ENCODE measurements at regions not wholly inside any gene's neighbourhood (a gene's known extent, or its start where the extent isn't known, plus 50 kb on each side); places are given as distances from the start of the nearest gene placed in this dataset.

- H3K4me3 Mint-ChIP-seq (ENCODE audit: unreplicated experiment), result no peak overlapping the region
- H3K27me3 Mint-ChIP-seq (ENCODE audit: low read depth, unreplicated experiment), result no peaks in the 10 kb centered on the region
- no peaks in the 10 kb centered on the region for H3K9me3 ChIP-seq (ENCODE audit: insufficient read depth, low read depth, low read length)
Observed at GRCh38 chr3:31350307-31350706, 182.4 kb upstream of the STT3B start.

DNA sequence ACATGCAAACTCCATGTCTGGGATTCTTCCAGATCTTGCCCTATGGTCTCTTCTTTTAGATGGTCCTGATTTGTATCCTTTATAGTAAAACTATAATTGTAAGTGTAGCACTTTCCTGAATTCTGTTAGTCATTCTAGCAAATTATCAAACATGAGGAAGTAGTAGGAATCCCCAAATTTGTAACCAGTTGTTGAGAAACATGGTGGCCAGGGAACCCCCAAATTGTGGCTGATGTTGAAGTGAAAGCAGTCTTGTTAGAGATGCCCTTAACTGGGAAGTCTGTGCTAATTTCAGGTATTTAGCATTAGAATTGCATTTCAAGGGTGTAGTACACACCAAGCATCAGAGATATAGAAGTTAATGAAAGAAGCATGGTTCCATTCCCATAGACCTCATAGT, 180.4 kb upstream of the STT3B start:
- no peaks in the 10 kb centered on the region for H3K9me3 ChIP-seq (ENCODE audit: insufficient read depth, low read depth, low read length)
- DNase-seq (ENCODE audit: low read depth), result no peak
- H3K4me1 ChIP-seq (ENCODE audit: insufficient read depth, low read length), result no peaks in the 10 kb centered on the region
- H3K4me1 Mint-ChIP-seq (ENCODE audit: low read depth, unreplicated experiment), result no peaks in the 10 kb centered on the region
- H3K9me3 Mint-ChIP-seq (ENCODE audit: unreplicated experiment), result no peaks in the 10 kb centered on the region
- no peak overlapping the region for H3K27ac Mint-ChIP-seq (ENCODE audit: unreplicated experiment)
- no peaks in the 10 kb centered on the region for H3K36me3 Mint-ChIP-seq (ENCODE audit: low read depth, unreplicated experiment)
- H3K79me2 ChIP-seq (ENCODE audit: insufficient read depth, low read length), result no peaks in the 10 kb centered on the region
- H3K4me3 ChIP-seq (ENCODE audit: insufficient read depth, low read depth, low read length), result no peak overlapping the region
- H3K27ac ChIP-seq (ENCODE audit: low read depth, low read length), result no peak overlapping the region
- no peaks in the 10 kb centered on the region for H4K20me1 ChIP-seq (ENCODE audit: insufficient read depth, low read length)
- no peaks in the 10 kb centered on the region for H3K27me3 ChIP-seq (ENCODE audit: insufficient read depth, low read length)
- H2AFZ ChIP-seq (ENCODE audit: low read depth, low read length), result no peak overlapping the region
- H3K4me3 Mint-ChIP-seq (ENCODE audit: unreplicated experiment), result no peak overlapping the region
- no peak overlapping the region for H3K4me2 ChIP-seq (ENCODE audit: low read length)
- H3K9ac ChIP-seq (ENCODE audit: low read length), result no peak overlapping the region
- H3K36me3 ChIP-seq (ENCODE audit: insufficient read depth, low read length), result no peaks in the 10 kb centered on the region
- TF ChIP-seq EZH2 (IDR thresholded peaks at IDR 0.05; ENCODE audit: insufficient read depth, low read length), result no peak
- TF ChIP-seq, protein P1, sequence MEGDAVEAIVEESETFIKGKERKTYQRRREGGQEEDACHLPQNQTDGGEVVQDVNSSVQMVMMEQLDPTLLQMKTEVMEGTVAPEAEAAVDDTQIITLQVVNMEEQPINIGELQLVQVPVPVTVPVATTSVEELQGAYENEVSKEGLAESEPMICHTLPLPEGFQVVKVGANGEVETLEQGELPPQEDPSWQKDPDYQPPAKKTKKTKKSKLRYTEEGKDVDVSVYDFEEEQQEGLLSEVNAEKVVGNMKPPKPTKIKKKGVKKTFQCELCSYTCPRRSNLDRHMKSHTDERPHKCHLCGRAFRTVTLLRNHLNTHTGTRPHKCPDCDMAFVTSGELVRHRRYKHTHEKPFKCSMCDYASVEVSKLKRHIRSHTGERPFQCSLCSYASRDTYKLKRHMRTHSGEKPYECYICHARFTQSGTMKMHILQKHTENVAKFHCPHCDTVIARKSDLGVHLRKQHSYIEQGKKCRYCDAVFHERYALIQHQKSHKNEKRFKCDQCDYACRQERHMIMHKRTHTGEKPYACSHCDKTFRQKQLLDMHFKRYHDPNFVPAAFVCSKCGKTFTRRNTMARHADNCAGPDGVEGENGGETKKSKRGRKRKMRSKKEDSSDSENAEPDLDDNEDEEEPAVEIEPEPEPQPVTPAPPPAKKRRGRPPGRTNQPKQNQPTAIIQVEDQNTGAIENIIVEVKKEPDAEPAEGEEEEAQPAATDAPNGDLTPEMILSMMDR (IDR thresholded peaks at IDR 0.05; ENCODE audit: insufficient read depth, low read depth, low read length), result no peak
- H3K27me3 Mint-ChIP-seq (ENCODE audit: low read depth, unreplicated experiment), result no peaks in the 10 kb centered on the region
- FAIRE-seq, result no peak

More at GRCh38 chr3:31350307-31350706, 182.4 kb upstream of the STT3B start:
- Histone ChIP-seq H3K27ac (ENCODE audit: low read depth, low read length) (no peak overlapping the region), H3K4me2 (ENCODE audit: low read length) (no peak overlapping the region), H2AFZ (ENCODE audit: low read depth, low read length) (no peak overlapping the region), H3K4me1 (ENCODE audit: insufficient read depth, low read length) (no peaks in the 10 kb centered on the region), H4K20me1 (ENCODE audit: insufficient read depth, low read length) (no peaks in the 10 kb centered on the region), H3K36me3 (ENCODE audit: insufficient read depth, low read length) (no peaks in the 10 kb centered on the region), H3K79me2 (ENCODE audit: insufficient read depth, low read length) (no peaks in the 10 kb centered on the region), H3K27me3 (ENCODE audit: insufficient read depth, low read length) (no peaks in the 10 kb centered on the region), H3K4me3 (ENCODE audit: insufficient read depth, low read depth, low read length) (no peak overlapping the region), H3K9ac (ENCODE audit: low read length) (no peak overlapping the region)
- no peak for DNase-seq (ENCODE audit: low read depth)
- H3K27ac Mint-ChIP-seq (ENCODE audit: unreplicated experiment), result no peak overlapping the region
- H3K9me3 Mint-ChIP-seq (ENCODE audit: unreplicated experiment), result no peaks in the 10 kb centered on the region
- no peaks in the 10 kb centered on the region for H3K36me3 Mint-ChIP-seq (ENCODE audit: low read depth, unreplicated experiment)
- no peaks in the 10 kb centered on the region for H3K4me1 Mint-ChIP-seq (ENCODE audit: low read depth, unreplicated experiment)
- TF ChIP-seq EZH2 (IDR thresholded peaks at IDR 0.05; ENCODE audit: insufficient read depth, low read length), result no peak
- no peak for FAIRE-seq

- no peaks in the 10 kb centered on the region for H3K79me2 ChIP-seq (ENCODE audit: insufficient read depth, low read length)
- no peaks in the 10 kb centered on the region for H3K9me3 Mint-ChIP-seq (ENCODE audit: unreplicated experiment)
- H2AFZ ChIP-seq (ENCODE audit: low read depth, low read length), result no peak overlapping the region
- H3K9me3 ChIP-seq (ENCODE audit: insufficient read depth, low read depth, low read length), result no peaks in the 10 kb centered on the region
- no peaks in the 10 kb centered on the region for H3K4me1 ChIP-seq (ENCODE audit: insufficient read depth, low read length)
- no peak overlapping the region for H3K27ac Mint-ChIP-seq (ENCODE audit: unreplicated experiment)
- H3K4me1 Mint-ChIP-seq (ENCODE audit: low read depth, unreplicated experiment), result no peaks in the 10 kb centered on the region
- no peak overlapping the region for H3K9ac ChIP-seq (ENCODE audit: low read length)
- no peak overlapping the region for H3K4me2 ChIP-seq (ENCODE audit: low read length)
- H3K27me3 ChIP-seq (ENCODE audit: insufficient read depth, low read length), result no peaks in the 10 kb centered on the region
- no peak for TF ChIP-seq EZH2 (IDR thresholded peaks at IDR 0.05; ENCODE audit: insufficient read depth, low read length)
- TF ChIP-seq, protein P1 (IDR thresholded peaks at IDR 0.05; ENCODE audit: insufficient read depth, low read depth, low read length), result no peak
- H3K36me3 Mint-ChIP-seq (ENCODE audit: low read depth, unreplicated experiment), result no peaks in the 10 kb centered on the region
- H3K27me3 Mint-ChIP-seq (ENCODE audit: low read depth, unreplicated experiment), result no peaks in the 10 kb centered on the region
- no peaks in the 10 kb centered on the region for H4K20me1 ChIP-seq (ENCODE audit: insufficient read depth, low read length)
- FAIRE-seq (no peak), DNase-seq (ENCODE audit: low read depth) (peak; percentile 34)
- H3K4me3 ChIP-seq (ENCODE audit: insufficient read depth, low read depth, low read length), result no peak overlapping the region
- H3K4me3 Mint-ChIP-seq (ENCODE audit: unreplicated experiment), result no peak overlapping the region
- H3K27ac ChIP-seq (ENCODE audit: low read depth, low read length), result no peak overlapping the region
- H3K36me3 ChIP-seq (ENCODE audit: insufficient read depth, low read length), result no peaks in the 10 kb centered on the region
Observed at GRCh38 chr3:31353166-31353565, 179.6 kb upstream of the STT3B start.
